Suprapubic skin (tissue), 3 donors: ENCODE measurements at regions not wholly inside any gene's neighbourhood (a gene's known extent, or its start where the extent isn't known, plus 50 kb on each side); places are given as distances from the start of the nearest gene placed in this dataset.

Experiments
- CTCF ChIP-seq, 2 donors: fragments of 200-600 bp in 1 of 2; fragments of 450-650 bp in 1 of 2; sonication (generic) in 1 of 2; IDR thresholded peaks; one replicate each; pipeline ENCODE4 v1.5.1; 2016 to 2019; ENCODE audit warnings: antibody characterized with exemption in 2 of 2, mild to moderate bottlenecking in 1 of 2, moderate library complexity in 1 of 2
- POLR2A ChIP-seq, 2 donors: fragments of 450-650 bp; IDR thresholded peaks; one replicate each; pipeline ENCODE4 v1.6.1; 2017; ENCODE audit warnings: antibody characterized with exemption in 2 of 2, mild to moderate bottlenecking in 2 of 2, moderate library complexity in 2 of 2

GRCh38 chr12:132390287-132391076 is 61.1 kb upstream of the GALNT9 start:
- TF ChIP-seq CTCF (IDR thresholded peaks at IDR 0.05) (no peak), POLR2A (IDR thresholded peaks at IDR 0.05) (no peak)
